Osteocyte (in vitro differentiated cells): ENCODE measurements at regions not wholly inside any gene's neighbourhood (a gene's known extent, or its start where the extent isn't known, plus 50 kb on each side); places are given as distances from the start of the nearest gene placed in this dataset.

Source experiments
- DNase-seq: peaks from one replicate; pipeline ENCODE4 v3.0.0; 2021; ENCODE audit warnings: mixed read lengths; ENCODE audit not compliant: unreplicated experiment; ENCODE audit errors: extremely low spot score
- H3K27ac Mint-ChIP-seq: one replicate; pipeline ENCODE4 v1.8.0; 2021; ENCODE audit warnings: mild to moderate bottlenecking, mixed read lengths; ENCODE audit not compliant: unreplicated experiment
- H3K27me3 Mint-ChIP-seq: one replicate; pipeline ENCODE4 v1.8.0; 2021; ENCODE audit warnings: mixed read lengths; ENCODE audit not compliant: unreplicated experiment
- H3K36me3 Mint-ChIP-seq: one replicate; pipeline ENCODE4 v1.8.0; 2021; ENCODE audit warnings: mixed read lengths; ENCODE audit not compliant: unreplicated experiment
- H3K4me1 Mint-ChIP-seq: one replicate; pipeline ENCODE4 v1.8.0; 2021; ENCODE audit warnings: mixed read lengths; ENCODE audit not compliant: unreplicated experiment
- H3K4me3 Mint-ChIP-seq: one replicate; pipeline ENCODE4 v1.8.0; 2021; ENCODE audit warnings: mild to moderate bottlenecking, moderate library complexity, mixed read lengths; ENCODE audit not compliant: unreplicated experiment
- H3K9me3 Mint-ChIP-seq: one replicate; pipeline ENCODE4 v1.8.0; 2021; ENCODE audit warnings: mixed read lengths; ENCODE audit not compliant: unreplicated experiment
- CTCF ChIP-seq: fragments of 200-600 bp; sonication (generic); IDR thresholded peaks from 2 replicates; pipeline ENCODE4 v1.5.0; 2021; ENCODE audit warnings: antibody characterized with exemption, mild to moderate bottlenecking, moderate library complexity

- no peak for DNase-seq
- H3K27me3 Mint-ChIP-seq, result peaks cover 2% of the 10 kb centered on the region
- no peak overlapping the region for H3K4me3 Mint-ChIP-seq
- TF ChIP-seq CTCF, result no peak
- H3K4me1 Mint-ChIP-seq, result no peaks in the 10 kb centered on the region
- H3K27ac Mint-ChIP-seq, result no peak overlapping the region
- no peaks in the 10 kb centered on the region for H3K36me3 Mint-ChIP-seq
- no peaks in the 10 kb centered on the region for H3K9me3 Mint-ChIP-seq
Observed at GRCh38 chr13:73593199-73593765, 534.5 kb downstream of the KLF5 start.

- H3K9me3 Mint-ChIP-seq, result no peaks in the 10 kb centered on the region
- peaks cover 10% of the 10 kb centered on the region for H3K27me3 Mint-ChIP-seq
- H3K27ac Mint-ChIP-seq, result no peak overlapping the region
- no peaks in the 10 kb centered on the region for H3K36me3 Mint-ChIP-seq
- no peak for TF ChIP-seq CTCF
- no peaks in the 10 kb centered on the region for H3K4me1 Mint-ChIP-seq
- H3K4me3 Mint-ChIP-seq, result no peak overlapping the region
- no peak for DNase-seq
Observed at GRCh38 chr13:73591861-73592260, 533.1 kb downstream of the KLF5 start.

GRCh38 chr13:73590795-73591194, 532.0 kb downstream of the KLF5 start:
- H3K9me3 Mint-ChIP-seq, result no peaks in the 10 kb centered on the region
- no peak overlapping the region for H3K4me3 Mint-ChIP-seq
- no peaks in the 10 kb centered on the region for H3K36me3 Mint-ChIP-seq
- H3K27ac Mint-ChIP-seq, result no peak overlapping the region
- TF ChIP-seq CTCF, result no peak
- H3K27me3 Mint-ChIP-seq, result peaks cover 10% of the 10 kb centered on the region
- no peaks in the 10 kb centered on the region for H3K4me1 Mint-ChIP-seq
- no peak for DNase-seq

- TF ChIP-seq CTCF, result no peak
- H3K36me3 Mint-ChIP-seq, result no peaks in the 10 kb centered on the region
- DNase-seq, result no peak
Observed at GRCh38 chr13:73585236-73585635, 526.4 kb downstream of the KLF5 start.

GRCh38 chr13:73583331-73583730, 524.5 kb downstream of the KLF5 start:
- DNase-seq, result no peak
- H3K4me3 Mint-ChIP-seq, result no peak overlapping the region
- no peaks in the 10 kb centered on the region for H3K9me3 Mint-ChIP-seq
- TF ChIP-seq CTCF, result no peak
- no peaks in the 10 kb centered on the region for H3K36me3 Mint-ChIP-seq
- no peak overlapping the region for H3K27ac Mint-ChIP-seq
- H3K27me3 Mint-ChIP-seq, result peaks cover 22% of the 10 kb centered on the region
- no peaks in the 10 kb centered on the region for H3K4me1 Mint-ChIP-seq

More at GRCh38 chr13:73585236-73585635, 526.4 kb downstream of the KLF5 start:
- no peaks in the 10 kb centered on the region for H3K9me3 Mint-ChIP-seq
- H3K27me3 Mint-ChIP-seq, result peaks cover 22% of the 10 kb centered on the region
- H3K4me3 Mint-ChIP-seq, result no peak overlapping the region
- no peak overlapping the region for H3K27ac Mint-ChIP-seq
- H3K4me1 Mint-ChIP-seq, result no peaks in the 10 kb centered on the region
